T-helper 1 cell treated with Interleukin-12 subunit alpha and Interleukin-12 subunit beta and Interleukin-4 antibody, amounts not matched to agents 30 μg/mL and 1 μg/mL, for 36 hours (primary cell): ENCODE measurements at regions not wholly inside any gene's neighbourhood (a gene's known extent, or its start where the extent isn't known, plus 50 kb on each side); places are given as distances from the start of the nearest gene placed in this dataset.

Experiments used
- H3K27ac Mint-ChIP-seq: one replicate; pipeline ENCODE4 v1.8.0; 2021; ENCODE audit warnings: mild to moderate bottlenecking, mixed read lengths
- H3K27me3 Mint-ChIP-seq: one replicate; pipeline ENCODE4 v1.8.0; 2021; ENCODE audit warnings: low read depth, mixed read lengths
- H3K36me3 Mint-ChIP-seq: one replicate; pipeline ENCODE4 v1.8.0; 2021; ENCODE audit warnings: low read depth, mixed read lengths
- H3K4me1 Mint-ChIP-seq: one replicate; pipeline ENCODE4 v1.8.0; 2021; ENCODE audit warnings: low read depth, mixed read lengths
- H3K4me3 Mint-ChIP-seq: one replicate; pipeline ENCODE4 v1.8.0; 2021; ENCODE audit warnings: mild to moderate bottlenecking, moderate library complexity, mixed read lengths
- H3K9me3 Mint-ChIP-seq: one replicate; pipeline ENCODE4 v1.8.0; 2021; ENCODE audit warnings: mixed read lengths

GRCh38 chr22:34015642-34016041 lies 95.4 kb upstream of the LARGE1 start:
- Mint-ChIP-seq H3K9me3 (peaks cover 34% of the 10 kb centered on the region), H3K36me3 (no peaks in the 10 kb centered on the region), H3K4me1 (no peaks in the 10 kb centered on the region), H3K27ac (no peak overlapping the region), H3K27me3 (no peaks in the 10 kb centered on the region), H3K4me3 (no peak overlapping the region)

GRCh38 chr22:34017205-34017604 lies 96.9 kb upstream of the LARGE1 start:
- Mint-ChIP-seq H3K4me1 (no peaks in the 10 kb centered on the region), H3K4me3 (no peak overlapping the region), H3K36me3 (no peaks in the 10 kb centered on the region), H3K27me3 (no peaks in the 10 kb centered on the region), H3K27ac (no peak overlapping the region), H3K9me3 (peaks cover 30% of the 10 kb centered on the region)

GRCh38 chr22:34019190-34019845 lies 99.0 kb upstream of the LARGE1 start:
- Mint-ChIP-seq H3K9me3 (peaks cover 28% of the 10 kb centered on the region), H3K36me3 (no peaks in the 10 kb centered on the region), H3K4me1 (no peaks in the 10 kb centered on the region), H3K27me3 (no peaks in the 10 kb centered on the region), H3K27ac (no peak overlapping the region), H3K4me3 (no peak overlapping the region)

- H3K36me3 Mint-ChIP-seq, result no peaks in the 10 kb centered on the region
- no peaks in the 10 kb centered on the region for H3K27me3 Mint-ChIP-seq
- H3K4me1 Mint-ChIP-seq, result no peaks in the 10 kb centered on the region
- H3K27ac Mint-ChIP-seq, result no peak overlapping the region
- no peak overlapping the region for H3K4me3 Mint-ChIP-seq
- peaks cover 40% of the 10 kb centered on the region for H3K9me3 Mint-ChIP-seq
These were observed 114.9 kb upstream of the LARGE1 start for GRCh38 chr22:34035209-34035608.

GRCh38 chr22:34036931-34037330 lies 116.7 kb upstream of the LARGE1 start:
- Mint-ChIP-seq H3K4me1 (no peaks in the 10 kb centered on the region), H3K4me3 (no peak overlapping the region), H3K27ac (no peak overlapping the region), H3K36me3 (no peaks in the 10 kb centered on the region), H3K9me3 (peaks cover 34% of the 10 kb centered on the region), H3K27me3 (no peaks in the 10 kb centered on the region)

GRCh38 chr22:34038801-34039555 lies 118.7 kb upstream of the LARGE1 start:
- H3K9me3 Mint-ChIP-seq, result peaks cover 28% of the 10 kb centered on the region
- no peak overlapping the region for H3K4me3 Mint-ChIP-seq
- H3K4me1 Mint-ChIP-seq, result no peaks in the 10 kb centered on the region
- no peaks in the 10 kb centered on the region for H3K36me3 Mint-ChIP-seq
- H3K27ac Mint-ChIP-seq, result no peak overlapping the region
- no peaks in the 10 kb centered on the region for H3K27me3 Mint-ChIP-seq

- H3K27me3 Mint-ChIP-seq, result no peaks in the 10 kb centered on the region
- H3K9me3 Mint-ChIP-seq, result peaks cover 27% of the 10 kb centered on the region
- H3K27ac Mint-ChIP-seq, result no peak overlapping the region
- no peak overlapping the region for H3K4me3 Mint-ChIP-seq
- H3K4me1 Mint-ChIP-seq, result no peaks in the 10 kb centered on the region
- no peaks in the 10 kb centered on the region for H3K36me3 Mint-ChIP-seq
These were observed 125.0 kb upstream of the LARGE1 start for GRCh38 chr22:34045311-34045710.

GRCh38 chr22:34055525-34056200 lies 135.4 kb upstream of the LARGE1 start:
- no peaks in the 10 kb centered on the region for H3K4me1 Mint-ChIP-seq
- H3K9me3 Mint-ChIP-seq, result peaks cover 31% of the 10 kb centered on the region
- no peak overlapping the region for H3K27ac Mint-ChIP-seq
- H3K36me3 Mint-ChIP-seq, result no peaks in the 10 kb centered on the region
- no peak overlapping the region for H3K4me3 Mint-ChIP-seq
- H3K27me3 Mint-ChIP-seq, result no peaks in the 10 kb centered on the region

- H3K4me1 Mint-ChIP-seq, result no peaks in the 10 kb centered on the region
- no peaks in the 10 kb centered on the region for H3K27me3 Mint-ChIP-seq
- H3K36me3 Mint-ChIP-seq, result no peaks in the 10 kb centered on the region
- H3K9me3 Mint-ChIP-seq, result peaks cover 36% of the 10 kb centered on the region
- H3K4me3 Mint-ChIP-seq, result no peak overlapping the region
- H3K27ac Mint-ChIP-seq, result no peak overlapping the region
These were observed 137.4 kb upstream of the LARGE1 start for GRCh38 chr22:34057726-34058125.

GRCh38 chr22:34064696-34065095 lies 144.4 kb upstream of the LARGE1 start:
- no peak overlapping the region for H3K4me3 Mint-ChIP-seq
- no peaks in the 10 kb centered on the region for H3K27me3 Mint-ChIP-seq
- no peaks in the 10 kb centered on the region for H3K4me1 Mint-ChIP-seq
- H3K36me3 Mint-ChIP-seq, result no peaks in the 10 kb centered on the region
- no peak overlapping the region for H3K27ac Mint-ChIP-seq
- H3K9me3 Mint-ChIP-seq, result peaks cover 33% of the 10 kb centered on the region

GRCh38 chr22:34067031-34067430 lies 146.8 kb upstream of the LARGE1 start:
- no peak overlapping the region for H3K27ac Mint-ChIP-seq
- H3K36me3 Mint-ChIP-seq, result no peaks in the 10 kb centered on the region
- no peaks in the 10 kb centered on the region for H3K4me1 Mint-ChIP-seq
- no peaks in the 10 kb centered on the region for H3K27me3 Mint-ChIP-seq
- peaks cover 40% of the 10 kb centered on the region for H3K9me3 Mint-ChIP-seq
- H3K4me3 Mint-ChIP-seq, result no peak overlapping the region

GRCh38 chr22:34068001-34068400 lies 147.7 kb upstream of the LARGE1 start:
- Mint-ChIP-seq H3K4me3 (no peak overlapping the region), H3K27me3 (no peaks in the 10 kb centered on the region), H3K9me3 (peaks cover 42% of the 10 kb centered on the region), H3K27ac (no peak overlapping the region), H3K36me3 (no peaks in the 10 kb centered on the region), H3K4me1 (no peaks in the 10 kb centered on the region)

- Mint-ChIP-seq H3K36me3 (no peaks in the 10 kb centered on the region), H3K9me3 (peaks cover 48% of the 10 kb centered on the region), H3K27ac (no peak overlapping the region), H3K4me1 (no peaks in the 10 kb centered on the region), H3K27me3 (no peaks in the 10 kb centered on the region), H3K4me3 (no peak overlapping the region)
These were observed 149.8 kb upstream of the LARGE1 start for GRCh38 chr22:34070051-34070450.

GRCh38 chr22:34070531-34070930 lies 150.3 kb upstream of the LARGE1 start:
- Mint-ChIP-seq H3K4me1 (no peaks in the 10 kb centered on the region), H3K27me3 (no peaks in the 10 kb centered on the region), H3K4me3 (no peak overlapping the region), H3K27ac (no peak overlapping the region), H3K9me3 (peaks cover 49% of the 10 kb centered on the region), H3K36me3 (no peaks in the 10 kb centered on the region)

GRCh38 chr22:34072585-34072984 lies 152.3 kb upstream of the LARGE1 start:
- H3K27ac Mint-ChIP-seq, result no peak overlapping the region
- H3K36me3 Mint-ChIP-seq, result no peaks in the 10 kb centered on the region
- H3K4me1 Mint-ChIP-seq, result no peaks in the 10 kb centered on the region
- H3K4me3 Mint-ChIP-seq, result no peak overlapping the region
- H3K27me3 Mint-ChIP-seq, result no peaks in the 10 kb centered on the region
- peaks cover 54% of the 10 kb centered on the region for H3K9me3 Mint-ChIP-seq
